Hepatocyte (in vitro differentiated cells): ENCODE measurements at regions not wholly inside any gene's neighbourhood (a gene's known extent, or its start where the extent isn't known, plus 50 kb on each side); places are given as distances from the start of the nearest gene placed in this dataset.
A peak's percentile ranks its signal among the peaks of the same experiment; 100 is the strongest.

Source experiments
- DNase-seq: peaks from one replicate; pipeline ENCODE4 v3.0.0-alpha.2; 2016; ENCODE audit warnings: low spot score
- H2AFZ ChIP-seq: fragments of 200-600 bp; sonication (generic); 2 replicates; pipeline ENCODE4 v1.6.0; 2016; ENCODE audit warnings: antibody characterized with exemption, mild to moderate bottlenecking
- H3K27ac ChIP-seq: fragments of 200-600 bp; sonication (generic); 2 replicates; pipeline ENCODE4 v1.5.1; 2016; ENCODE audit warnings: mild to moderate bottlenecking
- H3K27me3 ChIP-seq: fragments of 200-600 bp; sonication (generic); 2 replicates; pipeline ENCODE4 v1.6.1; 2016
- H3K36me3 ChIP-seq: fragments of 200-600 bp; sonication (generic); replicated peaks from 2 replicates; pipeline ENCODE4 v1.5.1; 2016; ENCODE audit warnings: low read depth; ENCODE audit not compliant: insufficient read depth
- H3K4me1 ChIP-seq: fragments of 200-600 bp; sonication (generic); 2 replicates; pipeline ENCODE4 v1.5.1; 2016; ENCODE audit warnings: mild to moderate bottlenecking, moderate library complexity; ENCODE audit not compliant: insufficient read depth
- H3K4me2 ChIP-seq: fragments of 200-600 bp; sonication (generic); 2 replicates; pipeline ENCODE4 v1.6.0; 2016
- H3K4me3 ChIP-seq: fragments of 200-600 bp; sonication (generic); 2 replicates; pipeline ENCODE4 v1.5.1; 2016; ENCODE audit warnings: mild to moderate bottlenecking
- H3K79me2 ChIP-seq: fragments of 200-600 bp; sonication (generic); 2 replicates; pipeline ENCODE4 v1.6.0; 2017; ENCODE audit warnings: mild to moderate bottlenecking
- H3K9me2 ChIP-seq: fragments of 200-600 bp; sonication (generic); replicated peaks from 2 replicates; pipeline ENCODE4 v1.6.0; 2017; ENCODE audit warnings: mild to moderate bottlenecking; ENCODE audit not compliant: insufficient read depth
- H3K9me3 ChIP-seq: fragments of 200-600 bp; sonication (generic); 2 replicates; pipeline ENCODE4 v1.5.1; 2016; ENCODE audit warnings: low read depth, mild to moderate bottlenecking
- H4K20me1 ChIP-seq: fragments of 200-600 bp; sonication (generic); 2 replicates; pipeline ENCODE4 v1.6.0; 2016; ENCODE audit warnings: mild to moderate bottlenecking; ENCODE audit not compliant: insufficient read depth, poor library complexity, severe bottlenecking
- EZH2 ChIP-seq: fragments of 200-600 bp; sonication (generic); IDR thresholded peaks from 2 replicates; pipeline ENCODE4 v1.6.1; 2016; ENCODE audit warnings: antibody characterized with exemption, mild to moderate bottlenecking, borderline replicate concordance
- EZH2phosphoT487 ChIP-seq: fragments of 200-600 bp; sonication (generic); IDR thresholded peaks from one replicate; pipeline ENCODE4 v1.6.1; 2018; ENCODE audit warnings: antibody characterized with exemption, mild to moderate bottlenecking, low read depth, moderate library complexity; ENCODE audit not compliant: unreplicated experiment, severe bottlenecking
- WGBS: methylation state at CpG from one replicate; pipeline ENCODE4 v1.1.6; 2016; ENCODE audit warnings: low lambda C conversion rate; ENCODE audit errors: missing lambda C conversion rate; 5-methylcytosine and 5-hydroxymethylcytosine counted together
- TF ChIP-seq, protein P1 (sequence below): fragments of 200-600 bp; sonication (generic); IDR thresholded peaks from 2 replicates; pipeline ENCODE4 v1.5.1; 2016; ENCODE audit warnings: antibody characterized with exemption, mild to moderate bottlenecking; ENCODE audit not compliant: poor library complexity

GRCh38 chr11:29124470-29124869 lies 892.4 kb downstream of the KCNA4 start:
- Histone ChIP-seq H2AFZ (no peak overlapping the region), H3K4me1 (peaks cover 11% of the 10 kb centered on the region), H3K4me2 (no peak overlapping the region), H3K79me2 (no peaks in the 10 kb centered on the region), H3K9me3 (no peaks in the 10 kb centered on the region), H3K27me3 (no peaks in the 10 kb centered on the region), H3K27ac (no peak overlapping the region), H3K36me3 (no peaks in the 10 kb centered on the region), H3K9me2 (no peaks in the 10 kb centered on the region), H4K20me1 (no peaks in the 10 kb centered on the region), H3K4me3 (no peak overlapping the region)
- WGBS = 88% methylated on average over 8 of the region's 8 CpGs
- DNase-seq = no peak
- TF ChIP-seq EZH2phosphoT487 = no peak
- TF ChIP-seq EZH2 = no peak

DNA sequence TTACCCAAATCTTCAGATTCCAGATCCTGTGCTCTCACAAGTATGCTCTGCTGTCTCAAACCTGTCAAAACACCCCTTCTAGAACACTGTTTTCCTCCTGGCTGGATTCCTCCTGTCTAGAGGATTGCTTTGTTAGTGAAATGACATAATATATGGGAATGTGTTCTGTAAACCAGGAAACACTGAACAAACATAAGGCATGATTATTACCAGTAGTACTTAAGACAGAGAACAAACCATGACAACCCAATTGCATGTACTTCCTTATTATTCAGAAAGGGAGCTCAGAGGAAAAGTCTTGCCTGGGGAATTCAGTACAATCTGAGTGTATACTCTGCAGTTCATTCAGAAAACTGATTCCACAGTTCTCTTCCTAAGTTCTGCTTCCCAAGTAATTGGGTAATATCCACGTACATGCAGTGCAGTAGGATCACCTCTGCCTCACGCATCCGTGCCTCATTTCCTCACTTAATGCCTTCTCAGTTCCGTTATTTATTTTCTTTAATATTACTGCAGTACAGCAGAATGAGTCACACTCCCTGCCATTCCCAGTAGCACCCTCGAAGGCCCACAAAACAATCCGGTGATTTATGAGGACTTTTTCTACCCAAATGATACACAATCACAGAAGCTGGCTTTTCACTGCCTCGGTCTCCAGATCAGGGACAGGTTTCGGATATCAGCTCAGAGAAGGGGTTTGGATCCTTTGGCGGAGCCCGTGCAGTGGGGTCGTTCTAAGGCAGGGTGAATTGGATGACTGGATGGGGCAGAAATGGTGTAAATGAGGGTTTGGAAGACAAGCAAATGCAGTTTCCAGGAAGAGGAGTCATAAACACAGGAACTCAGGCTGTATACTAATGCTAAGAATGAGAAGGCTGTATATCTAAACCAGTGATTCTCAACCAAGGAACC lies 896.9 kb downstream of the KCNA4 start:
- WGBS = 37% methylated on average over 11 of the region's 11 CpGs

GRCh38 chr11:29119116-29119515 lies 897.7 kb downstream of the KCNA4 start:
- Histone ChIP-seq H4K20me1 (no peaks in the 10 kb centered on the region), H3K27ac (peak overlapping the region; percentile 75), H3K4me3 (no peak overlapping the region), H3K79me2 (no peaks in the 10 kb centered on the region), H2AFZ (no peak overlapping the region), H3K9me3 (no peaks in the 10 kb centered on the region), H3K27me3 (no peaks in the 10 kb centered on the region), H3K4me2 (peak overlapping the region; percentile 56), H3K4me1 (peaks cover 18% of the 10 kb centered on the region), H3K9me2 (no peaks in the 10 kb centered on the region), H3K36me3 (no peaks in the 10 kb centered on the region)
- 48% methylated on average over 1 of the region's 1 CpG for WGBS
- no peak for TF ChIP-seq EZH2phosphoT487
- DNase-seq = peak; percentile 5

More for the DNA sequence above, 896.9 kb downstream of the KCNA4 start:
- H3K27ac ChIP-seq = peak overlapping the region; percentile 75
- H3K27me3 ChIP-seq = no peaks in the 10 kb centered on the region
- H3K4me1 ChIP-seq = peaks cover 18% of the 10 kb centered on the region
- TF ChIP-seq, protein P1, sequence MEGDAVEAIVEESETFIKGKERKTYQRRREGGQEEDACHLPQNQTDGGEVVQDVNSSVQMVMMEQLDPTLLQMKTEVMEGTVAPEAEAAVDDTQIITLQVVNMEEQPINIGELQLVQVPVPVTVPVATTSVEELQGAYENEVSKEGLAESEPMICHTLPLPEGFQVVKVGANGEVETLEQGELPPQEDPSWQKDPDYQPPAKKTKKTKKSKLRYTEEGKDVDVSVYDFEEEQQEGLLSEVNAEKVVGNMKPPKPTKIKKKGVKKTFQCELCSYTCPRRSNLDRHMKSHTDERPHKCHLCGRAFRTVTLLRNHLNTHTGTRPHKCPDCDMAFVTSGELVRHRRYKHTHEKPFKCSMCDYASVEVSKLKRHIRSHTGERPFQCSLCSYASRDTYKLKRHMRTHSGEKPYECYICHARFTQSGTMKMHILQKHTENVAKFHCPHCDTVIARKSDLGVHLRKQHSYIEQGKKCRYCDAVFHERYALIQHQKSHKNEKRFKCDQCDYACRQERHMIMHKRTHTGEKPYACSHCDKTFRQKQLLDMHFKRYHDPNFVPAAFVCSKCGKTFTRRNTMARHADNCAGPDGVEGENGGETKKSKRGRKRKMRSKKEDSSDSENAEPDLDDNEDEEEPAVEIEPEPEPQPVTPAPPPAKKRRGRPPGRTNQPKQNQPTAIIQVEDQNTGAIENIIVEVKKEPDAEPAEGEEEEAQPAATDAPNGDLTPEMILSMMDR = no peak
- TF ChIP-seq EZH2 (no peak), EZH2phosphoT487 (no peak)
- H3K36me3 ChIP-seq = no peaks in the 10 kb centered on the region
- peak; percentile 49 for DNase-seq
- H3K9me2 ChIP-seq = no peaks in the 10 kb centered on the region
- no peaks in the 10 kb centered on the region for H3K79me2 ChIP-seq
- no peaks in the 10 kb centered on the region for H4K20me1 ChIP-seq
- no peak overlapping the region for H3K4me3 ChIP-seq
- H2AFZ ChIP-seq = peak overlapping the region; percentile 16
- no peaks in the 10 kb centered on the region for H3K9me3 ChIP-seq
- peak overlapping the region; percentile 56 for H3K4me2 ChIP-seq

GRCh38 chr11:29100967-29101366 lies 915.9 kb downstream of the KCNA4 start:
- H3K4me3 ChIP-seq = no peak overlapping the region
- H3K4me1 ChIP-seq = no peaks in the 10 kb centered on the region
- no peaks in the 10 kb centered on the region for H3K27me3 ChIP-seq
- no peak overlapping the region for H3K4me2 ChIP-seq
- 80% methylated on average over 3 of the region's 3 CpGs for WGBS
- no peak for DNase-seq
- H2AFZ ChIP-seq = no peak overlapping the region
- H3K9me2 ChIP-seq = no peaks in the 10 kb centered on the region
- no peaks in the 10 kb centered on the region for H3K9me3 ChIP-seq
- TF ChIP-seq EZH2 (no peak), EZH2phosphoT487 (no peak)
- TF ChIP-seq, protein P1 = no peak
- no peak overlapping the region for H3K27ac ChIP-seq
- H3K79me2 ChIP-seq = no peaks in the 10 kb centered on the region
- no peaks in the 10 kb centered on the region for H3K36me3 ChIP-seq
- H4K20me1 ChIP-seq = no peaks in the 10 kb centered on the region
